ENCODE measurements at regions not wholly inside any gene's neighbourhood (a gene's known extent, or its start where the extent isn't known, plus 50 kb on each side); places are given as distances from the start of the nearest gene placed in this dataset.

DNA sequence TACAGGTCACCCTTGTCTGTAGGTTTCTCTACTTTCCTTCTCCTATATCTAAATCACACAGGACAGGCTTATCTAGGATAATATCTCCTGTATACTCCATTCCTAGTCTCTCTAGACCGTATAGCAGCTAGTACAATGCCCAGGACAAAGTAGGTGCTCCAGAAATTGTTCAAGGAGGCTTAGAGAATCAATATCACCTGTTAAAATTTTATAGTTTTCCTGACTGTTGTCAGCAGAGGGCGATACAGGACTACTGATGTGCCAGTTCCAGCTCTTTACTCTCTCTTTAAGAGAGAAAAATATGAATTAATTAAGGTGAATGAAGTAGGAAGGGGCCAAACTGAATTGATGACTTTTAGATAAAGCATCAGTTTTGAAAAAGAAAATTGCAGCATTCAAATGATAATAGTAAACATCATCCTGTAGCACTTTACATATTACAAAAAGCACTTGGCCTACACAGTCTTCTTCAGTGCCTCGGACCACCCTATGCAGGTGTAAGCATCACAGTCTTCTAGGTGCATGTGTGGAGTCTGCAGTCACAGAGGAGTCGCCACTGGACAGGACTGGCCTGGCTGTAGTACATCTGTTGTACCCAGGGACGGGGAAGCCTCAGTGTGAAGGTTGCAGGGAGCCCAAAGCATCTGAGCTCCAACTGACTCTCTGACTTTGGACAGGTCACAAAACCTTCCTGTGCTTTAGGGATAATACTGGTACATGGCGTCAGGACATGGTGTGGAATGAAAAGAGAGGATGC is 61.9 kb upstream of the MAX start:
- Histone ChIP-seq H3K27me3 (ENCODE audit: insufficient read depth, poor library complexity, severe bottlenecking) (no peaks in the 10 kb centered on the region), H3K4me3 (replicated peaks; ENCODE audit: insufficient read depth, low read length) (no peak overlapping the region), H3K27ac (replicated peaks) (no peak overlapping the region)
- DNase-seq (ENCODE audit: low read depth in 1 of 2, low spot score in 1 of 2): peak in 1 of 2 experiments; percentile 7
- no peak for TF ChIP-seq POLR2AphosphoS5 (IDR thresholded peaks at IDR 0.05; ENCODE audit: low read depth)
- no peak for TF ChIP-seq GABPA (IDR thresholded peaks at IDR 0.05; ENCODE audit: low read depth)
- TF ChIP-seq, protein P1, sequence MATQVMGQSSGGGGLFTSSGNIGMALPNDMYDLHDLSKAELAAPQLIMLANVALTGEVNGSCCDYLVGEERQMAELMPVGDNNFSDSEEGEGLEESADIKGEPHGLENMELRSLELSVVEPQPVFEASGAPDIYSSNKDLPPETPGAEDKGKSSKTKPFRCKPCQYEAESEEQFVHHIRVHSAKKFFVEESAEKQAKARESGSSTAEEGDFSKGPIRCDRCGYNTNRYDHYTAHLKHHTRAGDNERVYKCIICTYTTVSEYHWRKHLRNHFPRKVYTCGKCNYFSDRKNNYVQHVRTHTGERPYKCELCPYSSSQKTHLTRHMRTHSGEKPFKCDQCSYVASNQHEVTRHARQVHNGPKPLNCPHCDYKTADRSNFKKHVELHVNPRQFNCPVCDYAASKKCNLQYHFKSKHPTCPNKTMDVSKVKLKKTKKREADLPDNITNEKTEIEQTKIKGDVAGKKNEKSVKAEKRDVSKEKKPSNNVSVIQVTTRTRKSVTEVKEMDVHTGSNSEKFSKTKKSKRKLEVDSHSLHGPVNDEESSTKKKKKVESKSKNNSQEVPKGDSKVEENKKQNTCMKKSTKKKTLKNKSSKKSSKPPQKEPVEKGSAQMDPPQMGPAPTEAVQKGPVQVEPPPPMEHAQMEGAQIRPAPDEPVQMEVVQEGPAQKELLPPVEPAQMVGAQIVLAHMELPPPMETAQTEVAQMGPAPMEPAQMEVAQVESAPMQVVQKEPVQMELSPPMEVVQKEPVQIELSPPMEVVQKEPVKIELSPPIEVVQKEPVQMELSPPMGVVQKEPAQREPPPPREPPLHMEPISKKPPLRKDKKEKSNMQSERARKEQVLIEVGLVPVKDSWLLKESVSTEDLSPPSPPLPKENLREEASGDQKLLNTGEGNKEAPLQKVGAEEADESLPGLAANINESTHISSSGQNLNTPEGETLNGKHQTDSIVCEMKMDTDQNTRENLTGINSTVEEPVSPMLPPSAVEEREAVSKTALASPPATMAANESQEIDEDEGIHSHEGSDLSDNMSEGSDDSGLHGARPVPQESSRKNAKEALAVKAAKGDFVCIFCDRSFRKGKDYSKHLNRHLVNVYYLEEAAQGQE (IDR thresholded peaks at IDR 0.05; ENCODE audit: insufficient replicate concordance, low read depth): no peak
- TF ChIP-seq, protein P2, sequence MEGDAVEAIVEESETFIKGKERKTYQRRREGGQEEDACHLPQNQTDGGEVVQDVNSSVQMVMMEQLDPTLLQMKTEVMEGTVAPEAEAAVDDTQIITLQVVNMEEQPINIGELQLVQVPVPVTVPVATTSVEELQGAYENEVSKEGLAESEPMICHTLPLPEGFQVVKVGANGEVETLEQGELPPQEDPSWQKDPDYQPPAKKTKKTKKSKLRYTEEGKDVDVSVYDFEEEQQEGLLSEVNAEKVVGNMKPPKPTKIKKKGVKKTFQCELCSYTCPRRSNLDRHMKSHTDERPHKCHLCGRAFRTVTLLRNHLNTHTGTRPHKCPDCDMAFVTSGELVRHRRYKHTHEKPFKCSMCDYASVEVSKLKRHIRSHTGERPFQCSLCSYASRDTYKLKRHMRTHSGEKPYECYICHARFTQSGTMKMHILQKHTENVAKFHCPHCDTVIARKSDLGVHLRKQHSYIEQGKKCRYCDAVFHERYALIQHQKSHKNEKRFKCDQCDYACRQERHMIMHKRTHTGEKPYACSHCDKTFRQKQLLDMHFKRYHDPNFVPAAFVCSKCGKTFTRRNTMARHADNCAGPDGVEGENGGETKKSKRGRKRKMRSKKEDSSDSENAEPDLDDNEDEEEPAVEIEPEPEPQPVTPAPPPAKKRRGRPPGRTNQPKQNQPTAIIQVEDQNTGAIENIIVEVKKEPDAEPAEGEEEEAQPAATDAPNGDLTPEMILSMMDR (IDR thresholded peaks at IDR 0.05; ENCODE audit: insufficient read depth, low read length): no peak
- TF ChIP-seq SPI1 (IDR thresholded peaks at IDR 0.05; ENCODE audit: borderline replicate concordance, low read depth): no peak

DNA sequence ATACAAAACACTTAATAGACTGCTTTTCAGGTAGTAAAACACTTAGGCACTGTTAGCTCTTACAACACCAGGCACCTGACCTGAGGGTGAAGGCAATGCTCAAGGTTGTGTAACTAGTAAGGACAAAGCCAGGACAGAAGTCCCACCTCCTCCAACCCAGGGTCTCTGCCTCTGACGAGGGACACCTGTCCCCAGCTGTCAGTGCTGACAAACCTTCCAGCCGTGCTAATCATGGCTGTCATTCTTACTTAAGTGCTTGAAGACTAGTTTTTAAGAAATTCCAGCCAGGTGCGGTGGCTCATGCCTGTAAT is 62.5 kb upstream of the MAX start:
- no peak for DNase-seq (ENCODE audit: low read depth in 1 of 2, low spot score in 1 of 2)
- Histone ChIP-seq H3K27me3 (ENCODE audit: insufficient read depth, poor library complexity, severe bottlenecking) (no peaks in the 10 kb centered on the region), H3K27ac (replicated peaks) (no peak overlapping the region), H3K4me3 (replicated peaks; ENCODE audit: insufficient read depth, low read length) (no peak overlapping the region)
- TF ChIP-seq, protein P2 (IDR thresholded peaks at IDR 0.05; ENCODE audit: insufficient read depth, low read length): no peak
- no peak for TF ChIP-seq GABPA (IDR thresholded peaks at IDR 0.05; ENCODE audit: low read depth)
- TF ChIP-seq POLR2AphosphoS5 (IDR thresholded peaks at IDR 0.05; ENCODE audit: low read depth): no peak
- no peak for TF ChIP-seq SPI1 (IDR thresholded peaks at IDR 0.05; ENCODE audit: borderline replicate concordance, low read depth)
- TF ChIP-seq, protein P1 (IDR thresholded peaks at IDR 0.05; ENCODE audit: insufficient replicate concordance, low read depth): no peak

DNA sequence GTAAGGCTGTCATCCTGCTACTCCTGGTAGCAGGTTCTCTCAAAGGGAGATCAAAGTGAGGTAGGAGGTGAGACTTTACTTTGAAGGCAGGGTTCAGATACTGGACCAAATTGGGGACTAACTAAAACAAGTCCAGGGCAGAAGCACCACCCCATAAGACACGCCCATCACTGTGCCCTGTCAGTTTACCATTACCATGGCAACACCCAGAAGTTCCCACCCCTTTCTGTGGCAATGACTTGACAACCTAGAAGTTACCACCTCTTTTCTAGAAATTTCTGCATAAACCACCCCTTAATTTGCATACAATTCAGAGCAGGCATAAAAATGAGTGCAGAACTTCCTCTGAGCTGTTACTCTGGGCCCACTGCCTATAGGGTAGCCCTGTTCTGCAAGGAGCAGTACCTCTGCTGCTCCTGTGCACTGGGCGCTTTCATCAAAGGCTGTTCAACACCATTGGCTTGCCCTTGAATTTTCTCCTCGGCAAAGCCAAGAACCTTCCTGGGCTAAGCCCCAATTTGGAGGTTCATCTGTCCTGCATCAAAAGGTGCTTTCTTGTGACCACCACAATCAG is 64.8 kb upstream of the MAX start:
- DNase-seq (ENCODE audit: low read depth in 1 of 2, low spot score in 1 of 2): no peak
- H3K27me3 ChIP-seq (ENCODE audit: insufficient read depth, poor library complexity, severe bottlenecking): no peaks in the 10 kb centered on the region
- H3K4me3 ChIP-seq (replicated peaks; ENCODE audit: insufficient read depth, low read length): no peak overlapping the region
- TF ChIP-seq, protein P2 (IDR thresholded peaks at IDR 0.05; ENCODE audit: insufficient read depth, low read length): no peak
- TF ChIP-seq POLR2AphosphoS5 (IDR thresholded peaks at IDR 0.05; ENCODE audit: low read depth) (no peak), SPI1 (IDR thresholded peaks at IDR 0.05; ENCODE audit: borderline replicate concordance, low read depth) (no peak), GABPA (IDR thresholded peaks at IDR 0.05; ENCODE audit: low read depth) (no peak)
- TF ChIP-seq, protein P1 (IDR thresholded peaks at IDR 0.05; ENCODE audit: insufficient replicate concordance, low read depth): no peak
- no peak overlapping the region for H3K27ac ChIP-seq (replicated peaks)

Data from HL-60 (cell line).